Osteocyte (in vitro differentiated cells): ENCODE measurements at regions not wholly inside any gene's neighbourhood (a gene's known extent, or its start where the extent isn't known, plus 50 kb on each side); places are given as distances from the start of the nearest gene placed in this dataset.

ENCODE experiments used
- DNase-seq: peaks from one replicate; pipeline ENCODE4 v3.0.0; 2021; ENCODE audit warnings: mixed read lengths; ENCODE audit not compliant: unreplicated experiment; ENCODE audit errors: extremely low spot score
- H3K27ac Mint-ChIP-seq: one replicate; pipeline ENCODE4 v1.8.0; 2021; ENCODE audit warnings: mild to moderate bottlenecking, mixed read lengths; ENCODE audit not compliant: unreplicated experiment
- H3K27me3 Mint-ChIP-seq: one replicate; pipeline ENCODE4 v1.8.0; 2021; ENCODE audit warnings: mixed read lengths; ENCODE audit not compliant: unreplicated experiment
- H3K36me3 Mint-ChIP-seq: one replicate; pipeline ENCODE4 v1.8.0; 2021; ENCODE audit warnings: mixed read lengths; ENCODE audit not compliant: unreplicated experiment
- H3K4me1 Mint-ChIP-seq: one replicate; pipeline ENCODE4 v1.8.0; 2021; ENCODE audit warnings: mixed read lengths; ENCODE audit not compliant: unreplicated experiment
- H3K4me3 Mint-ChIP-seq: one replicate; pipeline ENCODE4 v1.8.0; 2021; ENCODE audit warnings: mild to moderate bottlenecking, moderate library complexity, mixed read lengths; ENCODE audit not compliant: unreplicated experiment
- H3K9me3 Mint-ChIP-seq: one replicate; pipeline ENCODE4 v1.8.0; 2021; ENCODE audit warnings: mixed read lengths; ENCODE audit not compliant: unreplicated experiment
- CTCF ChIP-seq: fragments of 200-600 bp; sonication (generic); IDR thresholded peaks from 2 replicates; pipeline ENCODE4 v1.5.0; 2021; ENCODE audit warnings: antibody characterized with exemption, mild to moderate bottlenecking, moderate library complexity

- Mint-ChIP-seq H3K4me3 (no peak overlapping the region), H3K9me3 (peaks cover 5% of the 10 kb centered on the region), H3K4me1 (no peaks in the 10 kb centered on the region), H3K36me3 (no peaks in the 10 kb centered on the region), H3K27ac (no peak overlapping the region), H3K27me3 (no peaks in the 10 kb centered on the region)
- DNase-seq, result no peak
- no peak for TF ChIP-seq CTCF
Observed at GRCh38 chr14:41549821-41550607, 56.7 kb upstream of the LRFN5 start.

- no peaks in the 10 kb centered on the region for H3K27me3 Mint-ChIP-seq
- H3K4me1 Mint-ChIP-seq, result no peaks in the 10 kb centered on the region
- no peak overlapping the region for H3K27ac Mint-ChIP-seq
- DNase-seq, result no peak
- no peak for TF ChIP-seq CTCF
- no peak overlapping the region for H3K4me3 Mint-ChIP-seq
- peaks cover 5% of the 10 kb centered on the region for H3K9me3 Mint-ChIP-seq
- H3K36me3 Mint-ChIP-seq, result no peaks in the 10 kb centered on the region
Observed at GRCh38 chr14:41549282-41549681, 57.4 kb upstream of the LRFN5 start.

GRCh38 chr14:41548666-41549065 lies 58.0 kb upstream of the LRFN5 start:
- Mint-ChIP-seq H3K4me1 (no peaks in the 10 kb centered on the region), H3K27ac (no peak overlapping the region), H3K27me3 (no peaks in the 10 kb centered on the region), H3K36me3 (no peaks in the 10 kb centered on the region), H3K4me3 (no peak overlapping the region), H3K9me3 (peaks cover 5% of the 10 kb centered on the region)
- DNase-seq, result no peak
- no peak for TF ChIP-seq CTCF

DNA sequence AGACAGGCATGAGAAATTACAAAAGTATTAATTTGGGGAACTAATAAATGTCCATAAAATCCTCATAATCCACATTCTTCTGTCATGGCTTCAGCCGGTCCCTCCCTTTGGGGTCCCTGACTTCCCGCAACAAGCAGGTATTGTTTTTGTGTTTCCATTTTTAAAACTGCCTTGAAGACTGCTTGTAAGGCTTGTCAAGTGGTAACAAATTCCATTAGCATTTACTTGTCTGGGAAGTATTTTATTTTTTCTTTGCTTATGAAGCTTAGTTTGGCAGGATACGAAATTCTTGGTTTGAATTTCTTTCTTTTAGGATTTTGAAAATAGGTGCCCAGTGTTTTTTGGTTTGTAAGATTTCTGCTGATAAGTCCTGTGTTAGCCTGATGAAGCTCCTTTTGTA lies 65.3 kb upstream of the LRFN5 start:
- Mint-ChIP-seq H3K9me3 (peaks cover 15% of the 10 kb centered on the region), H3K36me3 (no peaks in the 10 kb centered on the region), H3K27ac (no peak overlapping the region), H3K27me3 (no peaks in the 10 kb centered on the region), H3K4me1 (no peaks in the 10 kb centered on the region), H3K4me3 (no peak overlapping the region)
- TF ChIP-seq CTCF, result no peak
- no peak for DNase-seq

- Mint-ChIP-seq H3K4me1 (no peaks in the 10 kb centered on the region), H3K4me3 (no peak overlapping the region), H3K9me3 (peaks cover 9% of the 10 kb centered on the region), H3K27me3 (no peaks in the 10 kb centered on the region), H3K36me3 (no peaks in the 10 kb centered on the region), H3K27ac (no peak overlapping the region)
- TF ChIP-seq CTCF, result no peak
- DNase-seq, result no peak
Observed at GRCh38 chr14:41532255-41532654, 74.4 kb upstream of the LRFN5 start.
